H9 (cell line): ENCODE measurements at regions not wholly inside any gene's neighbourhood (a gene's known extent, or its start where the extent isn't known, plus 50 kb on each side); places are given as distances from the start of the nearest gene placed in this dataset.

ENCODE experiments used
- DNase-seq: peaks from one replicate; pipeline ENCODE4 v3.0.0-alpha.2; 2017
- H2AFZ ChIP-seq: one replicate; pipeline ENCODE4 v1.6.1; 2013; ENCODE audit warnings: mild to moderate bottlenecking, low read length, control low read depth, moderate library complexity
- H2AK5ac ChIP-seq: 2 replicates; pipeline ENCODE4 v1.6.1; 2013; ENCODE audit warnings: low read length, control low read depth, mixed read lengths; ENCODE audit not compliant: insufficient read length
- H2BK120ac ChIP-seq: one replicate; pipeline ENCODE4 v1.6.1; 2013; ENCODE audit warnings: low read depth, mild to moderate bottlenecking, low read length, control low read depth, inconsistent platforms; ENCODE audit not compliant: poor library complexity, severe bottlenecking
- H2BK12ac ChIP-seq: 2 replicates; pipeline ENCODE4 v1.6.1; 2013; ENCODE audit warnings: low read length, control low read depth, mixed read lengths, low read depth; ENCODE audit not compliant: insufficient read length
- H2BK15ac ChIP-seq: 2 replicates; pipeline ENCODE4 v1.6.1; 2013; ENCODE audit warnings: low read depth, low read length, control low read depth
- H2BK20ac ChIP-seq: one replicate; pipeline ENCODE4 v1.6.1; 2013; ENCODE audit warnings: low read depth, mild to moderate bottlenecking, low read length, control low read depth, inconsistent platforms; ENCODE audit not compliant: poor library complexity, severe bottlenecking
- H2BK5ac ChIP-seq: 2 replicates; pipeline ENCODE4 v1.6.1; 2013; ENCODE audit warnings: low read length, control low read depth, mixed read lengths; ENCODE audit not compliant: insufficient read length
- H3K14ac ChIP-seq: 2 replicates; pipeline ENCODE4 v1.6.1; 2013; ENCODE audit warnings: low read length, control low read depth; ENCODE audit not compliant: insufficient read depth
- H3K18ac ChIP-seq: 2 replicates; pipeline ENCODE4 v1.6.1; 2013; ENCODE audit warnings: low read depth, mild to moderate bottlenecking, mixed read lengths, low read length, control low read depth; ENCODE audit not compliant: insufficient read length
- H3K23ac ChIP-seq: 2 replicates; pipeline ENCODE4 v1.6.1; 2013; ENCODE audit warnings: low read length, control low read depth, mixed read lengths, low read depth; ENCODE audit not compliant: insufficient read length
- H3K23me2 ChIP-seq: 2 replicates; pipeline ENCODE4 v1.6.1; 2013; ENCODE audit warnings: low read depth, mild to moderate bottlenecking, mixed read lengths, low read length, control low read depth; ENCODE audit not compliant: insufficient read length, poor library complexity, severe bottlenecking
- H3K27ac ChIP-seq: 2 replicates; pipeline ENCODE4 v1.5.1; 2013; ENCODE audit warnings: low read length, control low read depth, mixed read lengths, low read depth; ENCODE audit not compliant: insufficient read length
- H3K27me3 ChIP-seq: 2 replicates; pipeline ENCODE4 v1.6.1; 2013; ENCODE audit warnings: low read length, control low read depth, inconsistent platforms; ENCODE audit not compliant: insufficient read depth
- H3K4ac ChIP-seq: 2 replicates; pipeline ENCODE4 v1.6.1; 2013; ENCODE audit warnings: low read depth, mild to moderate bottlenecking, control low read depth, inconsistent platforms, low read length, moderate library complexity
- H3K4me1 ChIP-seq: 2 replicates; pipeline ENCODE4 v1.6.1; 2013; ENCODE audit warnings: low read length, control low read depth, inconsistent platforms; ENCODE audit not compliant: insufficient read depth
- H3K4me2 ChIP-seq: 2 replicates; pipeline ENCODE4 v1.6.1; 2013; ENCODE audit warnings: low read length, control low read depth, mixed read lengths; ENCODE audit not compliant: insufficient read length, insufficient read depth
- H3K56ac ChIP-seq: 2 replicates; pipeline ENCODE4 v1.6.1; 2013; ENCODE audit warnings: low read depth, mild to moderate bottlenecking, mixed read lengths, low read length, control low read depth; ENCODE audit not compliant: insufficient read length
- H3K79me1 ChIP-seq: 2 replicates; pipeline ENCODE4 v1.6.1; 2013; ENCODE audit warnings: low read depth, mild to moderate bottlenecking, moderate library complexity, low read length, control low read depth, inconsistent platforms; ENCODE audit not compliant: insufficient read depth, poor library complexity, severe bottlenecking
- H3K79me2 ChIP-seq: 2 replicates; pipeline ENCODE4 v1.6.1; 2013; ENCODE audit warnings: low read length, control low read depth, inconsistent platforms; ENCODE audit not compliant: insufficient read depth
- H3K9ac ChIP-seq: 2 replicates; pipeline ENCODE4 v1.6.1; 2013; ENCODE audit warnings: low read length, control low read depth, mixed read lengths; ENCODE audit not compliant: insufficient read length; ENCODE audit errors: extremely low read depth
- H3K9me3 ChIP-seq: one replicate; pipeline ENCODE4 v1.6.1; 2013; ENCODE audit warnings: low read depth, low read length, inconsistent platforms; ENCODE audit not compliant: control insufficient read depth
- H3T11ph ChIP-seq: one replicate; pipeline ENCODE4 v1.6.1; 2013; ENCODE audit warnings: mild to moderate bottlenecking, low read length, control low read depth, inconsistent platforms
- H4K20me1 ChIP-seq: one replicate; pipeline ENCODE4 v1.6.1; 2013; ENCODE audit not compliant: control insufficient read depth, insufficient read length, insufficient read depth
- H4K5ac ChIP-seq: 2 replicates; pipeline ENCODE4 v1.6.1; 2013; ENCODE audit warnings: low read depth, mild to moderate bottlenecking, mixed read lengths, low read length, control low read depth; ENCODE audit not compliant: insufficient read length
- H4K8ac ChIP-seq: replicated peaks from 2 replicates; pipeline ENCODE4 v1.6.1; 2013; ENCODE audit warnings: low read length, control low read depth, mixed read lengths, low read depth; ENCODE audit not compliant: insufficient read length
- H4K91ac ChIP-seq: 2 replicates; pipeline ENCODE4 v1.6.1; 2013; ENCODE audit warnings: low read depth, mild to moderate bottlenecking, moderate library complexity, mixed read lengths, low read length, control low read depth; ENCODE audit not compliant: insufficient read length
- H3K27ac Mint-ChIP-seq, 3 experiments: 2 replicates in 2 of 3; 3 replicates in 1 of 3; pipeline ENCODE4 v1.8.0; 2020 to 2021; ENCODE audit warnings: mixed read lengths in 3 of 3, mild to moderate bottlenecking in 1 of 3, moderate library complexity in 1 of 3
- H3K27me3 Mint-ChIP-seq: 2 replicates; pipeline ENCODE4 v1.8.0; 2021; ENCODE audit warnings: low read depth, mild to moderate bottlenecking, moderate library complexity, mixed read lengths
- H3K36me3 Mint-ChIP-seq, 3 experiments: 2 replicates in 2 of 3; 3 replicates in 1 of 3; pipeline ENCODE4 v1.8.0; 2020 to 2021; ENCODE audit warnings: low read depth in 3 of 3, mixed read lengths in 3 of 3; ENCODE audit not compliant: insufficient read depth in 1 of 3
- H3K4me1 Mint-ChIP-seq, 2 experiments: 2 replicates each; pipeline ENCODE4 v1.8.0; 2020; ENCODE audit warnings: mixed read lengths in 2 of 2
- H3K4me3 Mint-ChIP-seq, 2 experiments: 2 replicates in 1 of 2; 3 replicates in 1 of 2; pipeline ENCODE4 v1.8.0; 2020 to 2021; ENCODE audit warnings: mild to moderate bottlenecking in 2 of 2, mixed read lengths in 2 of 2, moderate library complexity in 1 of 2
- H3K9me3 Mint-ChIP-seq, 2 experiments: 2 replicates in 1 of 2; 3 replicates in 1 of 2; pipeline ENCODE4 v1.8.0; 2020; ENCODE audit warnings: mild to moderate bottlenecking in 2 of 2, mixed read lengths in 2 of 2, moderate library complexity in 1 of 2
- CTCF ChIP-seq: fragments of 200-600 bp; sonication (generic); conservative IDR thresholded peaks from 3 replicates; pipeline ENCODE4 v1.8.0; 2021; ENCODE audit warnings: antibody characterized with exemption, mild to moderate bottlenecking
- WGBS: extraction: QIAGEN DNeasy Blood & Tissue Kit; methylation state at CpG from one replicate; pipeline ENCODE4 v1.1.7; 2013; ENCODE audit warnings: missing lambda C conversion rate, low lambda C conversion rate, mixed read lengths; ENCODE audit not compliant: insufficient read length; ENCODE audit errors: extremely low coverage; 5-methylcytosine and 5-hydroxymethylcytosine counted together

DNA sequence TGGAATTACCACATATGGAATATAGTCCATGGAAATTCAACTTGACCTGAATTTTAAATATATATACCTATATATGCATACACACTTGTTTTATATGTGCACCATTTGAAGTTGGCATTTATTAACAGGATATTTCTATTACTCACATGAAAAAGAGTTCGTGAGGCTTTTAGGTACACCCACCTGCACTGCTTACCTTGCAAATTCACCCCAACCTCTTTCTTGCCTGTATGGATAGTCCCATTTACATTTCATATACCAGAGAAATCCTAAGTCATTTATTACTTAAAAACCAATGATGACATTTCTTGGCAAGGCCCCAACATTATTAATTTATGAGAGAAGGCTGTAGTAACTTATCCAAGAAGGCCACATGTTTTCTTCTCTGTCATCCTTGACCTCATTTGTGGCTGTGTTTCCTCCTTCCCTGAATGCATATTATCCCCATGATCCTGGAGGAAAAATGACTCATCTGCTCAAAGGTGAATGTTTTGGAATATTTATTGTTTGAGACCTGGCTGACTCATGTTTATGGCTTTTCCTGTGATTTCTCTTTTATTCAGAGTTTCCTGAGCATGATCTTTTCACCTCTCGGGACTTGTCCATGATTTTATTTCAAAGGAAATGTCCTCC, 62.2 kb upstream of the FAM241A start:
- Histone ChIP-seq H3K9me3 (no peaks in the 10 kb centered on the region), H2BK20ac (no peak overlapping the region), H2BK5ac (no peak overlapping the region), H3K4me1 (no peaks in the 10 kb centered on the region; the same call in 1 of the 2 replicates), H3T11ph (no peak overlapping the region), H3K27me3 (no peaks in the 10 kb centered on the region), H4K20me1 (no peaks in the 10 kb centered on the region), H4K8ac (no peak overlapping the region), H3K79me1 (no peaks in the 10 kb centered on the region), H4K5ac (no peak overlapping the region), H3K56ac (no peak overlapping the region), H2BK15ac (no peak overlapping the region), H3K14ac (no peak overlapping the region), H3K23me2 (no peaks in the 10 kb centered on the region), H3K23ac (no peak overlapping the region), H3K9ac (no peak overlapping the region), H3K79me2 (no peaks in the 10 kb centered on the region), H2BK120ac (no peak overlapping the region), H2BK12ac (no peak overlapping the region), H4K91ac (no peak overlapping the region), H2AFZ (no peak overlapping the region), H3K27ac (no peak overlapping the region), H3K4ac (no peak overlapping the region), H2AK5ac (no peak overlapping the region), H3K4me2 (no peak overlapping the region), H3K18ac (no peak overlapping the region)
- Mint-ChIP-seq H3K9me3 (no peaks in the 10 kb centered on the region), H3K4me3 (no peak overlapping the region), H3K36me3 (no peaks in the 10 kb centered on the region; a peak in 1 of 7 replicates), H3K27ac (no peak overlapping the region), H3K4me1 (peaks cover 16 to 17% of the 10 kb centered on the region in 2 experiments), H3K27me3 (no peaks in the 10 kb centered on the region)
- DNase-seq = no peak
- WGBS = no CpG with 5 or more reads among the region's 2 CpGs
- TF ChIP-seq CTCF = no peak
